Common myeloid progenitor, CD34-positive (primary cell): ENCODE measurements at regions not wholly inside any gene's neighbourhood (a gene's known extent, or its start where the extent isn't known, plus 50 kb on each side); places are given as distances from the start of the nearest gene placed in this dataset.

Experiments
- CTCF ChIA-PET: fragments of 350-600 bp; sonication (Branson Sonifier 250); formaldehyde crosslinking; loops from one replicate; lab custom pipeline; 2021; ENCODE audit warnings: antibody characterized with exemption; lab: Charles Lee
- POLR2A ChIA-PET: fragments of 350-600 bp; sonication (Branson Sonifier 250); formaldehyde crosslinking; loops from one replicate; lab custom pipeline; 2021; ENCODE audit warnings: antibody characterized with exemption; lab: Charles Lee
- DNase-seq, 3 donors: peaks; one replicate each; pipeline versions ENCODE4 v3.0.0 to v3.0.0-alpha.2; 2013
- H3K27ac ChIP-seq, 2 experiments: 1 replicate in 1 of 2; 2 replicates in 1 of 2; pipeline ENCODE4 v1.7.0; 2013; ENCODE audit warnings: inconsistent platforms in 2 of 2, low read length in 2 of 2, mild to moderate bottlenecking in 2 of 2, low read depth in 1 of 2, moderate library complexity in 1 of 2; ENCODE audit not compliant: severe bottlenecking in 2 of 2, insufficient read depth in 1 of 2, poor library complexity in 1 of 2
- H3K27me3 ChIP-seq, 5 experiments: replicated peaks in 2 of 5; 1 replicate in 3 of 5; 2 replicates in 2 of 5; pipeline versions ENCODE4 v1.6.1 to v1.7.0; 2013; ENCODE audit warnings: low read length in 4 of 5, mild to moderate bottlenecking in 2 of 5, moderate library complexity in 2 of 5, inconsistent platforms in 1 of 5; ENCODE audit not compliant: insufficient read depth in 5 of 5, control insufficient read depth in 4 of 5
- H3K36me3 ChIP-seq, 4 experiments: 1 replicate in 2 of 4; 2 replicates in 2 of 4; pipeline versions ENCODE4 v1.6.1 to v1.7.0; 2013; ENCODE audit warnings: low read length in 3 of 4, control low read depth in 1 of 4, mild to moderate bottlenecking in 1 of 4; ENCODE audit not compliant: control insufficient read depth in 4 of 4, insufficient read depth in 4 of 4
- H3K4me1 ChIP-seq, 4 experiments: 1 replicate in 3 of 4; 2 replicates in 1 of 4; pipeline versions ENCODE4 v1.6.1 to v1.7.1; 2013; ENCODE audit warnings: low read length in 3 of 4, mild to moderate bottlenecking in 3 of 4, control low read depth in 1 of 4, inconsistent platforms in 1 of 4, moderate library complexity in 1 of 4; ENCODE audit not compliant: control insufficient read depth in 4 of 4, insufficient read depth in 4 of 4; ENCODE audit errors: control extremely low read depth in 1 of 4
- H3K4me3 ChIP-seq, 7 experiments: 1 replicate in 4 of 7; 2 replicates in 3 of 7; pipeline versions ENCODE4 v1.5.1 to v1.7.0; 2013; ENCODE audit warnings: mild to moderate bottlenecking in 7 of 7, low read length in 6 of 7, moderate library complexity in 6 of 7, inconsistent platforms in 2 of 7, low read depth in 2 of 7, control low read depth in 1 of 7; ENCODE audit not compliant: insufficient read depth in 4 of 7, control insufficient read depth in 1 of 7; ENCODE audit errors: extremely low read depth in 1 of 7
- H3K9me3 ChIP-seq, 5 experiments: 1 replicate in 4 of 5; 2 replicates in 1 of 5; pipeline versions ENCODE4 v1.6.1 to v1.7.1; 2013; ENCODE audit warnings: low read length in 4 of 5, mild to moderate bottlenecking in 2 of 5, inconsistent platforms in 1 of 5, low read depth in 1 of 5, moderate library complexity in 1 of 5; ENCODE audit not compliant: control insufficient read depth in 4 of 5, insufficient read depth in 2 of 5; ENCODE audit errors: control extremely low read depth in 1 of 5
- WGBS: methylation state at CpG from one replicate; pipeline ENCODE4 v1.1.5; 2013; ENCODE audit not compliant: insufficient coverage; 5-methylcytosine and 5-hydroxymethylcytosine counted together

GRCh38 chr16:50917950-50918703 lies 176.2 kb downstream of the CYLD start:
- Histone ChIP-seq H3K27ac (no peak overlapping the region), H3K4me3 (no peak overlapping the region), H3K4me1 (no peaks in the 10 kb centered on the region), H3K9me3 (peaks cover 0 to 2% (median 0%) of the 10 kb centered on the region in 5 experiments), H3K27me3 (peaks cover 0 to 15% (median 1%) of the 10 kb centered on the region in 5 experiments), H3K36me3 (no peaks in the 10 kb centered on the region)
- CTCF ChIA-PET = no interaction called here
- 79% methylated on average over 11 of the region's 16 CpGs for WGBS
- no peak for DNase-seq
- POLR2A ChIA-PET = no interaction called here

- ChIA-PET CTCF (no interaction called here), POLR2A (no interaction called here)
- no peak overlapping the region for H3K27ac ChIP-seq
Observed at GRCh38 chr16:50916040-50916439, 174.2 kb downstream of the CYLD start.

GRCh38 chr16:50915120-50915519 lies 173.2 kb downstream of the CYLD start:
- ChIA-PET POLR2A (no interaction called here), CTCF (no interaction called here)
- H3K4me1 ChIP-seq = no peaks in the 10 kb centered on the region
- H3K9me3 ChIP-seq = no peaks in the 10 kb centered on the region
- no peak overlapping the region for H3K4me3 ChIP-seq
- no peak overlapping the region for H3K27ac ChIP-seq
- no peaks in the 10 kb centered on the region for H3K36me3 ChIP-seq
- peaks cover 0 to 20% (median 2%) of the 10 kb centered on the region in 5 experiments for H3K27me3 ChIP-seq
- DNase-seq = no peak
- WGBS = 69% methylated on average over 2 of the region's 2 CpGs

More at GRCh38 chr16:50916040-50916439, 174.2 kb downstream of the CYLD start:
- DNase-seq = no peak
- Histone ChIP-seq H3K36me3 (no peaks in the 10 kb centered on the region), H3K27me3 (peaks cover 0 to 12% (median 2%) of the 10 kb centered on the region in 5 experiments), H3K4me1 (no peaks in the 10 kb centered on the region), H3K9me3 (no peaks in the 10 kb centered on the region), H3K4me3 (no peak overlapping the region)

- CTCF ChIA-PET = no interaction called here
- POLR2A ChIA-PET = no interaction called here
- H3K36me3 ChIP-seq = no peaks in the 10 kb centered on the region
- H3K9me3 ChIP-seq = no peaks in the 10 kb centered on the region
- H3K27me3 ChIP-seq = peaks cover 0 to 21% (median 5%) of the 10 kb centered on the region in 5 experiments
- 68% methylated on average over 8 of the region's 10 CpGs for WGBS
- no peak for DNase-seq
- H3K4me1 ChIP-seq = no peaks in the 10 kb centered on the region
- H3K27ac ChIP-seq = no peak overlapping the region
- H3K4me3 ChIP-seq = no peak overlapping the region
Observed at GRCh38 chr16:50910736-50911100, 168.8 kb downstream of the CYLD start.

- POLR2A ChIA-PET = no interaction called here
- WGBS = 92% methylated on average over 10 of the region's 10 CpGs
Observed at GRCh38 chr16:50909831-50910735, 168.2 kb downstream of the CYLD start.

GRCh38 chr16:50908468-50908867 lies 166.6 kb downstream of the CYLD start:
- DNase-seq = no peak
- ChIA-PET POLR2A (no interaction called here), CTCF (no interaction called here)
- 75% methylated on average over 4 of the region's 7 CpGs for WGBS
- Histone ChIP-seq H3K9me3 (no peaks in the 10 kb centered on the region), H3K4me1 (no peaks in the 10 kb centered on the region), H3K27ac (no peak overlapping the region), H3K4me3 (no peak overlapping the region), H3K27me3 (peaks cover 0 to 22% (median 5%) of the 10 kb centered on the region in 5 experiments), H3K36me3 (no peaks in the 10 kb centered on the region)

More at GRCh38 chr16:50909831-50910735, 168.2 kb downstream of the CYLD start:
- DNase-seq = no peak
- H3K27me3 ChIP-seq = peaks cover 0 to 21% (median 5%) of the 10 kb centered on the region in 5 experiments
- H3K36me3 ChIP-seq = no peaks in the 10 kb centered on the region
- CTCF ChIA-PET = no interaction called here
- H3K9me3 ChIP-seq = no peaks in the 10 kb centered on the region
- H3K27ac ChIP-seq = no peak overlapping the region
- H3K4me1 ChIP-seq = no peaks in the 10 kb centered on the region
- H3K4me3 ChIP-seq = no peak overlapping the region

- H3K27ac ChIP-seq = no peak overlapping the region
- H3K4me1 ChIP-seq = no peaks in the 10 kb centered on the region
- H3K27me3 ChIP-seq = peaks cover 0 to 17% (median 3%) of the 10 kb centered on the region in 5 experiments
- ChIA-PET POLR2A (no interaction called here), CTCF (no interaction called here)
- no peaks in the 10 kb centered on the region for H3K36me3 ChIP-seq
- H3K4me3 ChIP-seq = no peak overlapping the region
- no peak for DNase-seq
- 54% methylated on average over 3 of the region's 10 CpGs for WGBS
- H3K9me3 ChIP-seq = no peaks in the 10 kb centered on the region
Observed at GRCh38 chr16:50906454-50906853, 164.6 kb downstream of the CYLD start.
